NCI-H2029 treated with DMSO at 0.1 percent for 48 hours (cell line): ENCODE measurements at regions not wholly inside any gene's neighbourhood (a gene's known extent, or its start where the extent isn't known, plus 50 kb on each side); places are given as distances from the start of the nearest gene placed in this dataset.

Experiments used
- DNase-seq: peaks from one replicate; lab custom pipeline; 2025; lab: John Stamatoyannopoulos, UW

GRCh38 chr16:66171578-66171977 is 194.9 kb upstream of the CDH5 start:
- no peak for DNase-seq

GRCh38 chr16:66170989-66171388 is 195.5 kb upstream of the CDH5 start:
- DNase-seq: no peak

GRCh38 chr16:66169817-66170216 is 196.7 kb upstream of the CDH5 start:
- no peak for DNase-seq

- DNase-seq: no peak
Observed at GRCh38 chr16:66168777-66169176, 197.7 kb upstream of the CDH5 start.

- no peak for DNase-seq
Observed at GRCh38 chr16:66167564-66168291, 198.8 kb upstream of the CDH5 start.

- DNase-seq: no peak
Observed at GRCh38 chr16:66166490-66166889, 200.0 kb upstream of the CDH5 start.

- DNase-seq: no peak
Observed at GRCh38 chr16:66165879-66166278, 200.6 kb upstream of the CDH5 start.

- no peak for DNase-seq
Observed at GRCh38 chr16:66164581-66165247, 201.8 kb upstream of the CDH5 start.

- DNase-seq: no peak
Observed at GRCh38 chr16:66162821-66163220, 203.7 kb upstream of the CDH5 start.

- no peak for DNase-seq
Observed at GRCh38 chr16:66161942-66162341, 204.5 kb upstream of the CDH5 start.

- no peak for DNase-seq
Observed at GRCh38 chr16:66161269-66161668, 205.2 kb upstream of the CDH5 start.

GRCh38 chr16:66159987-66160386 is 206.5 kb upstream of the CDH5 start:
- no peak for DNase-seq

GRCh38 chr16:66156538-66156937 is 210.0 kb upstream of the CDH5 start:
- no peak for DNase-seq

GRCh38 chr16:66155933-66156332 is 210.6 kb upstream of the CDH5 start:
- no peak for DNase-seq

GRCh38 chr16:66154801-66155200 is 211.7 kb upstream of the CDH5 start:
- no peak for DNase-seq

- DNase-seq: no peak
Observed at GRCh38 chr16:66152823-66153393, 213.6 kb upstream of the CDH5 start.

GRCh38 chr16:66152181-66152580 is 214.3 kb upstream of the CDH5 start:
- no peak for DNase-seq

- no peak for DNase-seq
Observed at GRCh38 chr16:66150698-66151482, 215.6 kb upstream of the CDH5 start.

GRCh38 chr16:66147291-66147690 is 219.2 kb upstream of the CDH5 start:
- no peak for DNase-seq

- DNase-seq: no peak
Observed at GRCh38 chr16:66146798-66147197, 219.7 kb upstream of the CDH5 start.

GRCh38 chr16:66144641-66145040 is 221.8 kb upstream of the CDH5 start:
- DNase-seq: no peak

GRCh38 chr16:66143415-66143814 is 223.1 kb upstream of the CDH5 start:
- DNase-seq: no peak

GRCh38 chr16:66141885-66142284 is 224.6 kb upstream of the CDH5 start:
- DNase-seq: no peak
